Glutamatergic neuron (in vitro differentiated cells): ENCODE measurements at regions not wholly inside any gene's neighbourhood (a gene's known extent, or its start where the extent isn't known, plus 50 kb on each side); places are given as distances from the start of the nearest gene placed in this dataset.

Source experiments
- DNase-seq: peaks from one replicate; pipeline ENCODE4 v3.0.0; 2022
- H3K27ac Mint-ChIP-seq: one replicate; pipeline ENCODE4 v1.8.0; 2020; ENCODE audit warnings: mild to moderate bottlenecking, mixed read lengths, inconsistent platforms; ENCODE audit not compliant: unreplicated experiment
- H3K27me3 Mint-ChIP-seq: one replicate; pipeline ENCODE4 v1.8.0; 2020; ENCODE audit warnings: mild to moderate bottlenecking, moderate library complexity, mixed read lengths, inconsistent platforms; ENCODE audit not compliant: unreplicated experiment
- H3K36me3 Mint-ChIP-seq: one replicate; pipeline ENCODE4 v1.8.0; 2020; ENCODE audit warnings: mild to moderate bottlenecking, mixed read lengths, inconsistent platforms; ENCODE audit not compliant: unreplicated experiment
- H3K4me1 Mint-ChIP-seq: one replicate; pipeline ENCODE4 v1.8.0; 2020; ENCODE audit warnings: mild to moderate bottlenecking, low read depth, mixed read lengths, inconsistent platforms; ENCODE audit not compliant: unreplicated experiment
- H3K4me3 Mint-ChIP-seq: one replicate; pipeline ENCODE4 v1.8.0; 2020; ENCODE audit warnings: mild to moderate bottlenecking, mixed read lengths, inconsistent platforms; ENCODE audit not compliant: unreplicated experiment
- H3K9me3 Mint-ChIP-seq: one replicate; pipeline ENCODE4 v1.8.0; 2020; ENCODE audit warnings: mild to moderate bottlenecking, moderate library complexity, mixed read lengths, inconsistent platforms; ENCODE audit not compliant: unreplicated experiment
- TF ChIP-seq, protein P1 (sequence below): fragments of 200-600 bp; sonication (generic); IDR thresholded peaks from one replicate; pipeline ENCODE4 v1.5.0; 2021; ENCODE audit not compliant: partially characterized antibody, unreplicated experiment

DNA sequence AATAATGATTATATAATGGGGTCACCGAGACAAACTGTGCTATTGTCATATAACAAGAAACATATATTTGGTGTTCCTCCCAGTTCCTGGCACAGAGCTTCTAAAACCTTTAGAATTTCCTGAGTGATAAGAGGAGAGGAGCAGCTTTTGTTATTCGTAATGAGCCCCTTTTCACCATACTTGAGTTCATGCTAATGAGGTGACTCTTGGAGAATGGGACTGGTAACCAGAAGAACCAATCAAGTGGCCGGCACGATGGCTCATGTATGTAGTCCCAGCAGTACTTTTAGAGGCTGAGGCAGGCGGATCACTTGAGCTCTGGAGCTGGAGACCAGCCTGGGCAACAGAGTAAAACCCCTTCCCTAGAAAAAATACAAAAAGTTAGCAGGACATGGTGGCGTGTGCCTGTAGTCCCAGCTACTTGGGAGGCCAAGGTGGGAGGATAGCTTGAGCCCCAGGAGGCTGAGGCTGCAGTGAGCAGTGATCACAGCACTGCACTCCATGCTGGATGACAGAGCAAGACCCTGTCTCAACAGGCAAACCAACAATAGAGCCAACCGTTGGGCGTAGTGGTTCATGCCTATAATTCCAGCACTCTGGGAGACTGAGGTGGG, 62.7 kb upstream of the FTH1 start:
- no peak overlapping the region for H3K27ac Mint-ChIP-seq
- no peak overlapping the region for H3K4me3 Mint-ChIP-seq
- no peak for DNase-seq
- H3K4me1 Mint-ChIP-seq = no peaks in the 10 kb centered on the region
- no peaks in the 10 kb centered on the region for H3K9me3 Mint-ChIP-seq
- TF ChIP-seq, protein P1, sequence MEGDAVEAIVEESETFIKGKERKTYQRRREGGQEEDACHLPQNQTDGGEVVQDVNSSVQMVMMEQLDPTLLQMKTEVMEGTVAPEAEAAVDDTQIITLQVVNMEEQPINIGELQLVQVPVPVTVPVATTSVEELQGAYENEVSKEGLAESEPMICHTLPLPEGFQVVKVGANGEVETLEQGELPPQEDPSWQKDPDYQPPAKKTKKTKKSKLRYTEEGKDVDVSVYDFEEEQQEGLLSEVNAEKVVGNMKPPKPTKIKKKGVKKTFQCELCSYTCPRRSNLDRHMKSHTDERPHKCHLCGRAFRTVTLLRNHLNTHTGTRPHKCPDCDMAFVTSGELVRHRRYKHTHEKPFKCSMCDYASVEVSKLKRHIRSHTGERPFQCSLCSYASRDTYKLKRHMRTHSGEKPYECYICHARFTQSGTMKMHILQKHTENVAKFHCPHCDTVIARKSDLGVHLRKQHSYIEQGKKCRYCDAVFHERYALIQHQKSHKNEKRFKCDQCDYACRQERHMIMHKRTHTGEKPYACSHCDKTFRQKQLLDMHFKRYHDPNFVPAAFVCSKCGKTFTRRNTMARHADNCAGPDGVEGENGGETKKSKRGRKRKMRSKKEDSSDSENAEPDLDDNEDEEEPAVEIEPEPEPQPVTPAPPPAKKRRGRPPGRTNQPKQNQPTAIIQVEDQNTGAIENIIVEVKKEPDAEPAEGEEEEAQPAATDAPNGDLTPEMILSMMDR = no peak
- H3K36me3 Mint-ChIP-seq = peaks cover 10% of the 10 kb centered on the region
- H3K27me3 Mint-ChIP-seq = no peaks in the 10 kb centered on the region

DNA sequence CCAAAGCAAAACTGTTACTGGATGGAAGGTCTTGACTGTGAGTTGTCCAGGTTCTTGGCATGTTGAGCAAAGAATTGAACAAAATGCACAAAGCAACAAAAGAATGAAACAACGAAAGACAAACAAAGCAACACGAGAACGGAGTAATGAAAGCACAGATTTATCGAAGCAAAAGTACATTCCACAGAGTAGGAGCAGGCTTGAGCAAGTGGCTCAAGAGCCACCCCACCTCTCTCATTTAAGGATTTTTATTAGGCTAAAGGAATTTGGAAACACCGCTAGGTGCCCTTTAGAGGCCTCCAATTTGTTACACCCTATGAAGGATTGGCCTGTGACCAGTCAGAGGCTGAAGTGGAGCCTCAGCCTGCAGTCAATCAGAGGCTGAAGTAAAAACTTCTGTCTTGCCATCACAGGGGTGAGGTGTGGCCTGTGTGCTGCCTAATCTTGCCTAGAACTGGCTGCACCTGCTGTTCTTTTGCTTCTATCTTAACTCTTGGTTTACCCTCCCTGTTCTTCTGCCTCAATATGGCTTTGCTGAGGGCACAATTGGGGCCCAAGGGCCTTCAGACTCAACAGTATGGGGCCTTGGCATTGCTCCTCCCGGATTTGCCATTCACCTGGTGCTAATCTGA, 59.4 kb upstream of the FTH1 start:
- H3K27ac Mint-ChIP-seq = no peak overlapping the region
- peaks cover 5% of the 10 kb centered on the region for H3K36me3 Mint-ChIP-seq
- no peaks in the 10 kb centered on the region for H3K9me3 Mint-ChIP-seq
- no peaks in the 10 kb centered on the region for H3K27me3 Mint-ChIP-seq
- TF ChIP-seq, protein P1 = no peak
- no peak overlapping the region for H3K4me3 Mint-ChIP-seq
- no peak for DNase-seq
- H3K4me1 Mint-ChIP-seq = no peaks in the 10 kb centered on the region

DNA sequence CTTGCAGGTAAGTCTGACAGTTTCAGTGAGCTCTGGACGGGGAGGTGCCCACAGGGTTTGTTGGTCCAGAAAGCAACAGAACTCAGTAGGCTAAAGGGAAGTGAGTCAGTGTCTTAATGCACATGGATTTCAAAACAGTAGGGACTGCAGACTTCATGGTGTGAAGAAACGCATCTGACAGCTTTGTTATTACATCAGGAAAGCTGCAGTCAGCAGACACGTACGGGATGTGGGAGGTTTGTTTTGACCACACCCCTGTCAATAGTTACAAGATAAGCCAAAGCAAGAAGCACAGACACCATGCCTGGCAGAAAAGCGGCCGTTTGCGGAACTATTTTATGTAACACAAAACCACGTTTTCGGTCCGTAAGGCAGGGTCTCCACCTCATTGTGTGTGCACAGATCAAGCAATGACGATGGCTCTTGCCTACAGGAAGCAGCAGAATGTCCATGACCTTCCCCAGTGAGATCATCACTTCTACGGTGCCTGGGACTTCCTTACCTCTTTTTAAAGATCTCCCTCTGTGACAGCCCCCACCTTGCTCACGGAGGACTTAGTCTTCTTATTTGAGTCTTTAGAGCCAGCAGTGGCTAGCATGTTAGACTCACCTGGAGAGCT, 58.2 kb upstream of the FTH1 start:
- DNase-seq = no peak
- peaks cover 5% of the 10 kb centered on the region for H3K36me3 Mint-ChIP-seq
- H3K27me3 Mint-ChIP-seq = no peaks in the 10 kb centered on the region
- no peak overlapping the region for H3K27ac Mint-ChIP-seq
- no peak overlapping the region for H3K4me3 Mint-ChIP-seq
- no peaks in the 10 kb centered on the region for H3K4me1 Mint-ChIP-seq
- TF ChIP-seq, protein P1 = no peak
- peaks cover 4% of the 10 kb centered on the region for H3K9me3 Mint-ChIP-seq

DNA sequence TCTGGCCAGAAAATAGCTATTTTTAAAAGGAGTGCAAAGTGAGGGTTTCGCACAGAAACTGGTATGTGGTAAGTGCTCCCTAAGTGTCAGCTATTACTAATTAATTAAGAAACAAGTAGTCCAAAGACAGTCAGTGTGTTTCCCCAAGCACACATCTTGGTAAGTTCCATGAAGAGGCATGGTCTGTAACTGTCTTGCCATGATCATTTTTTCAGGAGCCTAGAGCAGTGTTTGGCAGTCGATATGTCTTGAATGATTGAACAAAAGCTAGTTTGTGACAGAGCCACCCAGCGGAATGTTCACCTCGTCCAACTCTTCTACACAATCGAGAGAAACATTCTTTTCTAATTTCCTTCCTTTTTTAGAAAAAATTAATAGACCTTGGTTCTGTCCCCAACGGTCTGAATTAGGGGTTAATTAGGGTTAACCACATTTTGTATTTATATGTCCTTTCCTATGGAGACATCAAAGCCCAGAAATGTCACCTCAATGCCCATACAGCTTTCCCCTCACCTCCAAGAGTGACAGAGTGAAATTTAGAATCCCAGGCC, 57.6 kb upstream of the FTH1 start:
- TF ChIP-seq, protein P1 = no peak
- no peak overlapping the region for H3K4me3 Mint-ChIP-seq
- H3K27me3 Mint-ChIP-seq = no peaks in the 10 kb centered on the region
- no peak overlapping the region for H3K27ac Mint-ChIP-seq
- no peak for DNase-seq
- H3K9me3 Mint-ChIP-seq = peaks cover 5% of the 10 kb centered on the region
- peaks cover 5% of the 10 kb centered on the region for H3K36me3 Mint-ChIP-seq
- no peaks in the 10 kb centered on the region for H3K4me1 Mint-ChIP-seq

DNA sequence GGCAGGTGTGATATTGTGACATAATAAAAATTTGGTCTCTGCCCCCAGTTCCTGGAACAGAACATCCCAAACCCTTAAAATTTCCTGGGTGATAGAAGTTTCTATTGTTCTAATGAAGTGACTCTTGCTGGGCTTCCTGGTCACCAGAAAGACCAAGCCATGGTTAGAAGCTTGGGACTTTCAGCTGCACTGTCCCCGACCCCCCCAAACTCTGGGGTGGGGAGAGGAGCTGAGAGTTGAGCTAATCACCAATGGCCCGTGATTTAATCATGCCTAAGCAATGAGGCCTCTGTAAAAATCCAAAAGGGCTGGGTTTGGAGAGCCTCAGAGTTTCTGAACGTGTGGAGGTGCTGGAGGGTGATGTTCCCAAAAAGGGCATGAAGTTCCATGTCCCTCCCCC, 54.8 kb upstream of the FTH1 start:
- no peak for DNase-seq
- Mint-ChIP-seq H3K27ac (no peak overlapping the region), H3K4me3 (no peak overlapping the region), H3K36me3 (peaks cover 5% of the 10 kb centered on the region), H3K27me3 (no peaks in the 10 kb centered on the region), H3K9me3 (peaks cover 7% of the 10 kb centered on the region), H3K4me1 (no peaks in the 10 kb centered on the region)
- TF ChIP-seq, protein P1 = no peak
